Natural killer cell (primary cell): ENCODE measurements at regions not wholly inside any gene's neighbourhood (a gene's known extent, or its start where the extent isn't known, plus 50 kb on each side); places are given as distances from the start of the nearest gene placed in this dataset.
"Not testable (repeated sequence)": the region's sequence is repeated elsewhere in the genome, so short reads cannot be mapped to it uniquely, and the experiment has no call there.

ENCODE experiments used
- ATAC-seq, 3 donors: fragments of 150-1000 bp in 2 of 3; fragments of 200-7000 bp in 1 of 3; cut with Tn5 transposase; 1 replicate in 1 of 3; 2 replicates in 2 of 3; pipeline ENCODE4 v1.10.0; 2021; ENCODE audit warnings: mild to moderate bottlenecking in 2 of 3, moderate library complexity in 2 of 3
- DNase-seq, 2 donors: peaks; one replicate each; pipeline versions ENCODE4 v3.0.0 to v3.0.0-alpha.2; 2013 to 2021; ENCODE audit warnings: mixed read lengths in 1 of 2
- H3K27ac ChIP-seq: one replicate; pipeline ENCODE4 v1.5.1; 2013; ENCODE audit warnings: mild to moderate bottlenecking, low read length
- H3K27me3 ChIP-seq: one replicate; pipeline ENCODE4 v1.6.1; 2013; ENCODE audit warnings: low read length; ENCODE audit not compliant: control insufficient read depth, insufficient read depth
- H3K36me3 ChIP-seq: one replicate; pipeline ENCODE4 v1.6.1; 2013; ENCODE audit warnings: low read length; ENCODE audit not compliant: control insufficient read depth, insufficient read depth
- H3K4me1 ChIP-seq: one replicate; pipeline ENCODE4 v1.6.1; 2013; ENCODE audit warnings: low read length; ENCODE audit not compliant: control insufficient read depth, insufficient read depth
- H3K4me3 ChIP-seq: one replicate; pipeline ENCODE4 v1.5.1; 2013; ENCODE audit warnings: low read length
- H3K9me3 ChIP-seq: one replicate; pipeline ENCODE4 v1.6.1; 2013; ENCODE audit warnings: low read length; ENCODE audit not compliant: control insufficient read depth, insufficient read depth
- H3K27ac Mint-ChIP-seq, 2 donors: one replicate each; pipeline ENCODE4 v1.8.0; 2022; ENCODE audit warnings: mild to moderate bottlenecking in 2 of 2, mixed read lengths in 2 of 2, moderate library complexity in 1 of 2
- H3K27me3 Mint-ChIP-seq, 2 donors: one replicate each; pipeline ENCODE4 v1.8.0; 2022; ENCODE audit warnings: low read depth in 2 of 2, mixed read lengths in 2 of 2
- H3K36me3 Mint-ChIP-seq: one replicate; pipeline ENCODE4 v1.8.0; 2022; ENCODE audit warnings: mixed read lengths
- H3K4me1 Mint-ChIP-seq, 2 donors: one replicate each; pipeline ENCODE4 v1.8.0; 2022; ENCODE audit warnings: mixed read lengths in 2 of 2
- H3K4me3 Mint-ChIP-seq: one replicate; pipeline ENCODE4 v1.8.0; 2022; ENCODE audit warnings: mild to moderate bottlenecking, moderate library complexity, mixed read lengths
- H3K9me3 Mint-ChIP-seq, 2 donors: one replicate each; pipeline ENCODE4 v1.8.0; 2022; ENCODE audit warnings: mixed read lengths in 2 of 2
- CTCF ChIP-seq: fragments of 200-600 bp; IDR thresholded peaks from one replicate; pipeline ENCODE4 v1.8.0; 2022; ENCODE audit warnings: antibody characterized with exemption
- WGBS: methylation state at CpG from one replicate; pipeline ENCODE4 v1.1.7; 2013; ENCODE audit warnings: missing lambda C conversion rate; ENCODE audit not compliant: insufficient coverage; 5-methylcytosine and 5-hydroxymethylcytosine counted together
- intact Hi-C: fragments of 100-400 bp; cut with micrococcal nuclease; formaldehyde crosslinking; loops from one replicate; pipeline ENCODE4 v1.14.2; 2022

GRCh38 chr20:55090286-55090685, 614.9 kb downstream of the DOK5 start:
- no peaks in the 10 kb centered on the region for H3K4me1 ChIP-seq
- Mint-ChIP-seq H3K4me1 (no peaks in the 10 kb centered on the region), H3K36me3 (no peaks in the 10 kb centered on the region), H3K4me3 (no peak overlapping the region), H3K27ac (no peak overlapping the region), H3K9me3 (peaks cover 7 to 8% of the 10 kb centered on the region in 2 donors), H3K27me3 (no peaks in the 10 kb centered on the region)
- no peak overlapping the region for H3K27ac ChIP-seq
- 49% methylated on average over 4 of the region's 4 CpGs for WGBS
- no peaks in the 10 kb centered on the region for H3K36me3 ChIP-seq
- intact Hi-C loops: loop anchor here (10.0 kb wide), 1 partner anchor 45 kb away; no protein-coding TSS in a partner anchor
- ATAC-seq: no peak
- TF ChIP-seq CTCF: no peak
- peaks cover 5% of the 10 kb centered on the region for H3K9me3 ChIP-seq
- no peak overlapping the region for H3K4me3 ChIP-seq
- no peak for DNase-seq
- H3K27me3 ChIP-seq: no peaks in the 10 kb centered on the region

- no peak for DNase-seq
- no peaks in the 10 kb centered on the region for H3K27me3 ChIP-seq
- no peak for ATAC-seq
These were observed 611.0 kb downstream of the DOK5 start for GRCh38 chr20:55086421-55086820.

GRCh38 chr20:55079917-55080316, 604.5 kb downstream of the DOK5 start:
- Histone ChIP-seq H3K27ac (no peak overlapping the region), H3K4me3 (no peak overlapping the region), H3K9me3 (no peaks in the 10 kb centered on the region), H3K27me3 (no peaks in the 10 kb centered on the region), H3K36me3 (no peaks in the 10 kb centered on the region), H3K4me1 (no peaks in the 10 kb centered on the region)
- Mint-ChIP-seq H3K27ac (no peak overlapping the region), H3K9me3 (peaks cover 9% of the 10 kb centered on the region in 2 donors), H3K27me3 (no peaks in the 10 kb centered on the region), H3K4me1 (no peaks in the 10 kb centered on the region), H3K36me3 (no peaks in the 10 kb centered on the region), H3K4me3 (no peak overlapping the region)
- ATAC-seq (no peak), DNase-seq (no peak)
- intact Hi-C loops: no loop called here
- no peak for TF ChIP-seq CTCF
- 74% methylated on average over 4 of the region's 4 CpGs for WGBS

More at GRCh38 chr20:55086421-55086820, 611.0 kb downstream of the DOK5 start:
- no peaks in the 10 kb centered on the region for H3K9me3 ChIP-seq
- H3K36me3 Mint-ChIP-seq: no peaks in the 10 kb centered on the region
- intact Hi-C loops: no loop called here
- WGBS: 88% methylated on average over 1 of the region's 1 CpG
- no peaks in the 10 kb centered on the region for H3K36me3 ChIP-seq
- no peaks in the 10 kb centered on the region for H3K27me3 Mint-ChIP-seq
- no peaks in the 10 kb centered on the region for H3K4me1 Mint-ChIP-seq
- no peak overlapping the region for H3K27ac Mint-ChIP-seq
- TF ChIP-seq CTCF: no peak
- peaks cover 3 to 8% of the 10 kb centered on the region in 2 donors for H3K9me3 Mint-ChIP-seq
- no peak overlapping the region for H3K4me3 Mint-ChIP-seq
- no peaks in the 10 kb centered on the region for H3K4me1 ChIP-seq
- H3K4me3 ChIP-seq: no peak overlapping the region
- H3K27ac ChIP-seq: no peak overlapping the region

- ATAC-seq, H3K27me3 ChIP-seq, H3K27me3 Mint-ChIP-seq, H3K4me3 Mint-ChIP-seq, H3K36me3 Mint-ChIP-seq, H3K36me3 ChIP-seq, H3K27ac ChIP-seq, H3K4me1 Mint-ChIP-seq, DNase-seq, intact Hi-C loops, H3K27ac Mint-ChIP-seq, H3K4me1 ChIP-seq, H3K9me3 ChIP-seq, H3K4me3 ChIP-seq: not testable (repeated sequence)
- H3K9me3 Mint-ChIP-seq: peaks cover 15 to 21% of the 10 kb centered on the region in 2 donors
- 97% methylated on average over 19 of the region's 19 CpGs for WGBS
These were observed 599.0 kb downstream of the DOK5 start for GRCh38 chr20:55074266-55074840.
